ENCODE measurements at regions not wholly inside any gene's neighbourhood (a gene's known extent, or its start where the extent isn't known, plus 50 kb on each side); places are given as distances from the start of the nearest gene placed in this dataset.

- no peak for DNase-seq
Measured at GRCh38 chr12:14257303-14257733, 108.2 kb upstream of the ATF7IP start.

- peak; percentile 99 to 100 for DNase-seq
Measured at GRCh38 chr12:14257734-14258574, 107.5 kb upstream of the ATF7IP start.

- DNase-seq = no peak
Measured at GRCh38 chr12:14258575-14258940, 106.9 kb upstream of the ATF7IP start.

- no peak for DNase-seq
Measured at GRCh38 chr12:14259481-14260010, 105.9 kb upstream of the ATF7IP start.

GRCh38 chr12:14260011-14260993 lies 105.2 kb upstream of the ATF7IP start:
- DNase-seq = peak; percentile 37 to 50

GRCh38 chr12:14261096-14261495 lies 104.4 kb upstream of the ATF7IP start:
- DNase-seq = no peak

GRCh38 chr12:14261861-14262260 lies 103.6 kb upstream of the ATF7IP start:
- DNase-seq = peak in 1 of 2 experiments; percentile 14

- DNase-seq = no peak
Measured at GRCh38 chr12:14262771-14263511, 102.5 kb upstream of the ATF7IP start.

GRCh38 chr12:14263742-14264141 lies 101.7 kb upstream of the ATF7IP start:
- no peak for DNase-seq

GRCh38 chr12:14264316-14264715 lies 101.2 kb upstream of the ATF7IP start:
- no peak for DNase-seq

GRCh38 chr12:14264778-14265177 lies 100.7 kb upstream of the ATF7IP start:
- DNase-seq = no peak

GRCh38 chr12:14268120-14268515 lies 97.4 kb upstream of the ATF7IP start:
- DNase-seq = no peak

- DNase-seq = no peak
Measured at GRCh38 chr12:14270392-14270791, 95.1 kb upstream of the ATF7IP start.

- DNase-seq = no peak
Measured at GRCh38 chr12:14272956-14273912, 92.2 kb upstream of the ATF7IP start.

- DNase-seq = no peak
Measured at GRCh38 chr12:14273913-14274311, 91.6 kb upstream of the ATF7IP start.

- no peak for DNase-seq
Measured at GRCh38 chr12:14275111-14275510, 90.4 kb upstream of the ATF7IP start.

GRCh38 chr12:14275886-14276285 lies 89.6 kb upstream of the ATF7IP start:
- no peak for DNase-seq

GRCh38 chr12:14278294-14278953 lies 87.1 kb upstream of the ATF7IP start:
- no peak for DNase-seq

GRCh38 chr12:14279845-14280244 lies 85.6 kb upstream of the ATF7IP start:
- DNase-seq = no peak

- no peak for DNase-seq
Measured at GRCh38 chr12:14280921-14281320, 84.6 kb upstream of the ATF7IP start.

- no peak for DNase-seq
Measured at GRCh38 chr12:14281539-14281938, 83.9 kb upstream of the ATF7IP start.
